Fibroblast of mammary gland (primary cell): ENCODE measurements at regions not wholly inside any gene's neighbourhood (a gene's known extent, or its start where the extent isn't known, plus 50 kb on each side); places are given as distances from the start of the nearest gene placed in this dataset.
"Not testable (repeated sequence)": the region's sequence is repeated elsewhere in the genome, so short reads cannot be mapped to it uniquely, and the experiment has no call there.

ENCODE experiments used
- DNase-seq: peaks from one replicate; pipeline ENCODE4 v3.0.0-alpha.2; 2010; ENCODE audit warnings: low read depth
- H3K4me3 ChIP-seq: 2 replicates; pipeline ENCODE4 v1.5.1; 2011; ENCODE audit warnings: low read depth, mild to moderate bottlenecking, low read length, moderate library complexity; ENCODE audit not compliant: control insufficient read depth
- CTCF ChIP-seq: conservative IDR thresholded peaks from 2 replicates; pipeline ENCODE4 v1.5.1; 2011; ENCODE audit warnings: low read depth, low read length, inconsistent platforms; ENCODE audit not compliant: control insufficient read depth, insufficient read depth

- TF ChIP-seq CTCF = no peak
- no peak for DNase-seq
- no peak overlapping the region for H3K4me3 ChIP-seq
Observed at GRCh38 chr5:179405054-179405416, 59.8 kb upstream of the ADAMTS2 start.

DNA sequence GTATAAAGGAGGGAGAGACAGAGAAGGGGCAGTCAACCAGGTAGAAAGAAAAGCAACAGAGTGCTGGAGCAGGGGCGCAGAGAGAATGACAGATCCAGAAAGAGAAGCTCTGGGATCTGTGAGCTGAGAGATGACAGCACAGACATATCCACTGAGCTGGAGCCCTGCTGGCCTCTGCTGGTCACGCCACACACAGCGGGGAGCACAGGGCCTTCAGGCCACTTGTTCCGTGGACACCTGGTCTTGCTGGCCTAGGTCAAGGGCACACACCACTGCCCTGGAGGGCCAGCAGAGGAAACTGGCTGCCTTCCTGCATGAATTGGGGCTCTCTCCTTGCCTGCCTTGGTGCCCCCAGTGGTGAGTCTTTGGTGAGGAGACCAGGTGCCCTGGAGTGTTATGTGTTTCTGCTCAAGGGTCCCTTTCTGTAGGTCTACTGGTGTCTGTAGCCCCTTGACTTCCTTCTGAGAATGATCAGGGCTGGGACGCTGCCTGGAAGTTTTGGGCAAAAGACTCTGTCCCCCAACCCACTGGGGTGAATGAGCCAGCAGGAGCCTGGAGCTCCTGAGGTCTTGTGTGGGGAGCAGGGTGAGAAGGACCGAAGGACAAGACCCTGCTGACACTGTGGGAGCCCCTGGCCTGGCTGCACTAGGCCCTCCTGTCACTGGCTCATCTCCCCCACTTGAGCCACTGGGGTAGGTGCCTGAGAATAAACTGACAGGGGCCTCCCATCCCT lies 59.2 kb upstream of the ADAMTS2 start:
- DNase-seq = peak; percentile 54
- no peak overlapping the region for H3K4me3 ChIP-seq
- peak; percentile 51 for TF ChIP-seq CTCF

- no peak for DNase-seq
- TF ChIP-seq CTCF = no peak
- no peak overlapping the region for H3K4me3 ChIP-seq
Observed at GRCh38 chr5:179403426-179404147, 58.3 kb upstream of the ADAMTS2 start.

- not testable (repeated sequence) for H3K4me3 ChIP-seq, DNase-seq
Observed at GRCh38 chr5:179400435-179400834, 55.2 kb upstream of the ADAMTS2 start.

DNA sequence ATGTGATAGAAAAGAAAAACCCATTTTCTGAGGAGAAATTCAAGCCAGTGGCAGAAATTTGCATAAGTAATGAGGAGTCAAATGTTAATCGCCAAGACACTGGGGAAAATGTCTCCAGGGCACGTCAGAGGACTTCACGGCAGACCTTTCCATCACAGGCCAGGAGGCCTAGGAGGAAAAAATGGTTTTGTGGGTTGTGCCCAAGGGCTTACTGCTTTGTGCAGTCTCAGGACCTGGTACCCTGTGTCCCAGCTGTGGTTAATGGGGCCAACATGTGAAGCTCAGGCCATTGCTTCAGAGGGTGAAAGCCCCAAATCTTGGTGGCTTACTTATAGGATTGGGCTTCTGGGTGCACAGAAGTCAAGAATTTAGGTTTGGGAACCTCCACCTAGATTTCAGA lies 54.8 kb upstream of the ADAMTS2 start:
- no peak for TF ChIP-seq CTCF
- DNase-seq = no peak
- H3K4me3 ChIP-seq = no peak overlapping the region

- H3K4me3 ChIP-seq, DNase-seq: not testable (repeated sequence)
Observed at GRCh38 chr5:179399327-179399726, 54.1 kb upstream of the ADAMTS2 start.

GRCh38 chr5:179397516-179397915 lies 52.3 kb upstream of the ADAMTS2 start:
- TF ChIP-seq CTCF = no peak

More at GRCh38 chr5:179397516-179397915, 52.3 kb upstream of the ADAMTS2 start:
- DNase-seq = no peak
- no peak overlapping the region for H3K4me3 ChIP-seq
